Keratinocyte (primary cell): ENCODE measurements at regions not wholly inside any gene's neighbourhood (a gene's known extent, or its start where the extent isn't known, plus 50 kb on each side); places are given as distances from the start of the nearest gene placed in this dataset.
"Not testable (repeated sequence)": the region's sequence is repeated elsewhere in the genome, so short reads cannot be mapped to it uniquely, and the experiment has no call there.

ENCODE experiments used
- DNase-seq: peaks from one replicate; pipeline ENCODE4 v3.0.0-alpha.2; 2011; ENCODE audit warnings: low read depth, missing footprints, low spot score
- FAIRE-seq: peaks from 2 replicates; lab custom pipeline; 2011; peaks lifted over from hg19 to GRCh38; lab: Jason Lieb, UNC
- H2AFZ ChIP-seq: 2 replicates; pipeline ENCODE4 v1.6.0; 2012; ENCODE audit warnings: low read length, control low read depth, inconsistent platforms; ENCODE audit not compliant: control insufficient read depth
- H3K27ac ChIP-seq: 2 replicates; pipeline ENCODE4 v1.5.1; 2011; ENCODE audit warnings: low read length; ENCODE audit not compliant: control insufficient read depth, insufficient read depth
- H3K27me3 ChIP-seq: 3 replicates; pipeline ENCODE4 v1.6.0; 2011; ENCODE audit warnings: low read length; ENCODE audit not compliant: control insufficient read depth, insufficient read depth; ENCODE audit errors: extremely low read depth
- H3K36me3 ChIP-seq, 2 experiments: 2 replicates in 1 of 2; 3 replicates in 1 of 2; pipeline ENCODE4 v1.5.1; 2011; ENCODE audit warnings: low read length in 2 of 2, mild to moderate bottlenecking in 1 of 2; ENCODE audit not compliant: control insufficient read depth in 2 of 2, insufficient read depth in 2 of 2; ENCODE audit errors: extremely low read depth in 1 of 2
- H3K4me1 ChIP-seq: 3 replicates; pipeline ENCODE4 v1.5.1; 2011; ENCODE audit warnings: low read length; ENCODE audit not compliant: control insufficient read depth, insufficient read depth; ENCODE audit errors: extremely low read depth
- H3K4me2 ChIP-seq: 3 replicates; pipeline ENCODE4 v1.6.0; 2011; ENCODE audit warnings: low read depth, low read length; ENCODE audit not compliant: control insufficient read depth, insufficient read depth; ENCODE audit errors: extremely low read depth
- H3K4me3 ChIP-seq, 3 experiments: fragments of 200-600 bp in 1 of 3; sonication (generic) in 1 of 3; 2 replicates in 2 of 3; 3 replicates in 1 of 3; pipeline ENCODE4 v1.5.1; 2011 to 2016; ENCODE audit warnings: low read length in 3 of 3, mild to moderate bottlenecking in 3 of 3, control low read depth in 2 of 3, inconsistent platforms in 1 of 3, low read depth in 1 of 3, mixed read lengths in 1 of 3, mixed run types in 1 of 3, moderate library complexity in 1 of 3; ENCODE audit not compliant: control insufficient read depth in 2 of 3, insufficient read depth in 2 of 3; ENCODE audit errors: extremely low read depth in 1 of 3
- H3K79me2 ChIP-seq: 2 replicates; pipeline ENCODE4 v1.6.0; 2012; ENCODE audit warnings: low read length; ENCODE audit not compliant: control insufficient read depth, insufficient read depth
- H3K9ac ChIP-seq: 3 replicates; pipeline ENCODE4 v1.6.0; 2011; ENCODE audit warnings: low read length; ENCODE audit not compliant: control insufficient read depth, insufficient read depth; ENCODE audit errors: extremely low read depth
- H3K9me1 ChIP-seq: 3 replicates; pipeline ENCODE4 v1.6.0; 2011; ENCODE audit warnings: low read length; ENCODE audit not compliant: control insufficient read depth, insufficient read depth; ENCODE audit errors: extremely low read depth
- H3K9me3 ChIP-seq: 2 replicates; pipeline ENCODE4 v1.5.1; 2012; ENCODE audit warnings: low read depth, low read length; ENCODE audit not compliant: control insufficient read depth
- H4K20me1 ChIP-seq: 3 replicates; pipeline ENCODE4 v1.6.0; 2011; ENCODE audit warnings: low read length; ENCODE audit not compliant: control insufficient read depth, insufficient read depth; ENCODE audit errors: extremely low read depth
- CTCF ChIP-seq, 3 experiments: IDR thresholded peaks in 1 of 3; conservative IDR thresholded peaks in 1 of 3; optimal IDR thresholded peaks in 1 of 3; 2 replicates in 2 of 3; 3 replicates in 1 of 3; pipeline versions ENCODE3 to v1.5.1; 2011; ENCODE audit warnings: low read length in 3 of 3, mild to moderate bottlenecking in 3 of 3, moderate library complexity in 2 of 3, control low read depth in 1 of 3, inconsistent platforms in 1 of 3; ENCODE audit not compliant: insufficient read depth in 2 of 3; ENCODE audit errors: extremely low read depth in 1 of 3
- EZH2 ChIP-seq: IDR thresholded peaks from one replicate; pipeline ENCODE4 v1.6.1; 2012; ENCODE audit warnings: inconsistent platforms, mild to moderate bottlenecking, low read length, moderate library complexity
- dilution Hi-C: fragments of 300-500 bp; cut with MboI; formaldehyde crosslinking; loops from one replicate; pipeline ENCODE4 v1.7.0; 2020; ENCODE audit warnings: low sequenced_read_pairs; ENCODE audit not compliant: extremely low pct_ligation_motif_present

GRCh38 chr19:28541029-28541428 is 671.9 kb downstream of the UQCRFS1 start:
- no peak for FAIRE-seq
- dilution Hi-C loops = no loop called here
- H2AFZ ChIP-seq = no peak overlapping the region
- H3K4me2 ChIP-seq = no peak overlapping the region
- H3K4me1 ChIP-seq = no peaks in the 10 kb centered on the region
- no peaks in the 10 kb centered on the region for H4K20me1 ChIP-seq
- H3K9ac ChIP-seq = no peak overlapping the region
- H3K27me3 ChIP-seq = no peaks in the 10 kb centered on the region
- H3K27ac ChIP-seq = no peak overlapping the region
- no peaks in the 10 kb centered on the region for H3K9me3 ChIP-seq
- H3K79me2 ChIP-seq = no peaks in the 10 kb centered on the region
- no peaks in the 10 kb centered on the region for H3K9me1 ChIP-seq
- no peaks in the 10 kb centered on the region for H3K36me3 ChIP-seq
- no peak for DNase-seq
- no peak overlapping the region for H3K4me3 ChIP-seq
- TF ChIP-seq CTCF (optimal IDR thresholded peaks at IDR 0.05 in 1 of 3, IDR thresholded peaks at IDR 0.05 in 1 of 3, conservative IDR thresholded peaks at IDR 0.05 in 1 of 3; ENCODE audit: extremely low read depth in 1 of 3, insufficient read depth in 2 of 3, low read length in 3 of 3) = no peak
- TF ChIP-seq EZH2 = no peak

GRCh38 chr19:28540385-28540784 is 672.6 kb downstream of the UQCRFS1 start:
- H3K4me1 ChIP-seq, H2AFZ ChIP-seq, H4K20me1 ChIP-seq, H3K9ac ChIP-seq, H3K4me3 ChIP-seq, H3K9me3 ChIP-seq, DNase-seq, dilution Hi-C loops, H3K27me3 ChIP-seq, FAIRE-seq, H3K79me2 ChIP-seq, H3K36me3 ChIP-seq, H3K4me2 ChIP-seq, H3K9me1 ChIP-seq, H3K27ac ChIP-seq: not testable (repeated sequence)

GRCh38 chr19:28539759-28540158 is 673.2 kb downstream of the UQCRFS1 start:
- Histone ChIP-seq H3K27ac (no peak overlapping the region), H3K4me2 (no peak overlapping the region), H4K20me1 (no peaks in the 10 kb centered on the region), H3K4me1 (no peaks in the 10 kb centered on the region), H3K9ac (no peak overlapping the region), H3K36me3 (no peaks in the 10 kb centered on the region), H3K9me1 (no peaks in the 10 kb centered on the region), H3K9me3 (no peaks in the 10 kb centered on the region), H3K4me3 (no peak overlapping the region), H3K79me2 (no peaks in the 10 kb centered on the region), H3K27me3 (no peaks in the 10 kb centered on the region), H2AFZ (no peak overlapping the region)
- TF ChIP-seq CTCF (optimal IDR thresholded peaks at IDR 0.05 in 1 of 3, IDR thresholded peaks at IDR 0.05 in 1 of 3, conservative IDR thresholded peaks at IDR 0.05 in 1 of 3; ENCODE audit: extremely low read depth in 1 of 3, insufficient read depth in 2 of 3, low read length in 3 of 3) (no peak), EZH2 (no peak)
- DNase-seq = no peak
- dilution Hi-C loops = no loop called here
- no peak for FAIRE-seq

- H3K4me1 ChIP-seq, H3K27me3 ChIP-seq, H3K4me2 ChIP-seq, DNase-seq, H3K36me3 ChIP-seq, H2AFZ ChIP-seq, H3K4me3 ChIP-seq, H3K27ac ChIP-seq, H3K9me3 ChIP-seq, H3K9ac ChIP-seq, H4K20me1 ChIP-seq, H3K9me1 ChIP-seq, H3K79me2 ChIP-seq, dilution Hi-C loops, FAIRE-seq: not testable (repeated sequence)
These were observed 674.4 kb downstream of the UQCRFS1 start for GRCh38 chr19:28538579-28538978.
